ENCODE measurements at regions not wholly inside any gene's neighbourhood (a gene's known extent, or its start where the extent isn't known, plus 50 kb on each side); places are given as distances from the start of the nearest gene placed in this dataset.
A peak's percentile ranks its signal among the peaks of the same experiment; 100 is the strongest.
"Not testable (repeated sequence)": the region's sequence is repeated elsewhere in the genome, so short reads cannot be mapped to it uniquely, and the experiment has no call there.

- no peak for DNase-seq (ENCODE audit: low read depth)
- TF ChIP-seq MYC (IDR thresholded peaks at IDR 0.05; ENCODE audit: low read depth, low read length) (no peak), POLR2A (IDR thresholded peaks at IDR 0.05; ENCODE audit: extremely low read depth, insufficient read length) (no peak), CTCF (IDR thresholded peaks at IDR 0.05; ENCODE audit: low read depth, low read length) (no peak), MAX (IDR thresholded peaks at IDR 0.05; ENCODE audit: low read depth, low read length) (no peak)
- H3K4me3 ChIP-seq (ENCODE audit: low read depth, low read length) = no peak overlapping the region
Measured at GRCh38 chr1:177877086-177877485, 92.8 kb downstream of the SEC16B start.

GRCh38 chr1:177873238-177873637 lies 96.6 kb downstream of the SEC16B start:
- no peak for TF ChIP-seq MAX (IDR thresholded peaks at IDR 0.05; ENCODE audit: low read depth, low read length)
- TF ChIP-seq CTCF (IDR thresholded peaks at IDR 0.05; ENCODE audit: low read depth, low read length) = no peak
- TF ChIP-seq POLR2A (IDR thresholded peaks at IDR 0.05; ENCODE audit: extremely low read depth, insufficient read length) = no peak
- no peak for TF ChIP-seq MYC (IDR thresholded peaks at IDR 0.05; ENCODE audit: low read depth, low read length)
- DNase-seq (ENCODE audit: low read depth) = peak; percentile 2
- no peak overlapping the region for H3K4me3 ChIP-seq (ENCODE audit: low read depth, low read length)

DNA sequence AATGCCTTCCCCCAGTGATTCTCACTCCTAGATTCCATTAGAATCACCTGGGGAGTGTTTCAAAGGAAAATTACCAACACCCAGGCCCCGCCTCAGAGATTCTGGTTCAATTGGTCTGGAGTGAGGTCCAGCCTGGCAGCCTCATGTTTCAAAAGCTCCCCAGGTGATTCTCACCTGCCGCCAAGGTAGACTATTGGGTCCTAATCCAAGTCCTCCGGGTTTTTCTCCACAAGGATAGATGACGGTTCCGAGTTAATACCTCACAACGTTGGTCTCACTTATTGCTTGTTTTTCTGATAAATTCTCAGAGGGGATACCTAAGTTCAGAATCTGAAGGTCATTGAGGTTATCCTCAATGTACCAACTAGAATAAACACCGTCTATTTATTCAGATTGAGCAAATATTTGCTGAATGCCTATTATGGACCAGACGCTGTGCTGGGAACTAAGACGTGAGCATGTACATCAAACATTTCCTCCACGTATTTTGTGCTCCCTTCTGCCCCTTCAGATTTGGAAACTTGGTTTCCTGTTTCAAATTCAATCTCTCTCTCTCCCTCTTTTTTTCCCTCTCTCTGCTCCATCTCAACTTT lies 97.5 kb downstream of the SEC16B start:
- DNase-seq (ENCODE audit: low read depth) = no peak
- TF ChIP-seq MYC (IDR thresholded peaks at IDR 0.05; ENCODE audit: low read depth, low read length) (no peak), MAX (IDR thresholded peaks at IDR 0.05; ENCODE audit: low read depth, low read length) (no peak), CTCF (IDR thresholded peaks at IDR 0.05; ENCODE audit: low read depth, low read length) (no peak), POLR2A (IDR thresholded peaks at IDR 0.05; ENCODE audit: extremely low read depth, insufficient read length) (no peak)
- H3K4me3 ChIP-seq (ENCODE audit: low read depth, low read length) = no peak overlapping the region

DNA sequence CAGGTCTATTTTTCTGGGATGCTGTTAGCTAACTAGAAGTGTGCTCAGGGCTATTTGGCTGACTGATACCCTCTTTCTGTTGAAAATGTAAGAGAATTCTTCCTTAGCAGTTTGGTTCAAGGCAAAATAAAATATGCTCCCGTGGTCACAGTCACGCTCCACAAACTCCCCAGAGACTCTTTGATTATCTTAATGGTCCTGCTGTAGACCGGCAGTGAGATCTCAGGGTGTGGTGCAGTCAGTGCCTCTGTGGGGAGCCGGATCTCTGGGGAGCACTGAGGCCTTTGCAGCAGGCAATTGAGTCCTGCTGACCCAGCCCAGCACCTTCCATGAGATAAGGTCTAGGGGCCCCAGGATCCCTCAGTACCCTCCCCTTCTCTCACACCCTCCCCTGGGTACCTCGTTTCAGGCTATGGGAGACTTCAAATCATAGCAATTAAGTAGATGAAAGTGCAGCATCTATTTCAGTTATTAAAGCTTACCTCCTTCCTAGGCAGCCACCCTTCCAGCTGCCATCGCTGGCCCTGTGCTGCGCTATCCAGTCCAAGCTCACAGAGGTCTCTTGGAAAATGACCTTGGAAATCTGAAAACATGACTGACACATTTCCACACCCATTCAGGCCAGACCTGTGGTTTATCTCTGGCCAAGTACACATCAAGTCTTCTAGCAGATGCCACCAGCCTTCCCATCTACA lies 98.1 kb downstream of the SEC16B start:
- DNase-seq (ENCODE audit: low read depth) = no peak
- no peak overlapping the region for H3K4me3 ChIP-seq (ENCODE audit: low read depth, low read length)
- TF ChIP-seq MYC (IDR thresholded peaks at IDR 0.05; ENCODE audit: low read depth, low read length) (no peak), POLR2A (IDR thresholded peaks at IDR 0.05; ENCODE audit: extremely low read depth, insufficient read length) (no peak), MAX (IDR thresholded peaks at IDR 0.05; ENCODE audit: low read depth, low read length) (no peak), CTCF (IDR thresholded peaks at IDR 0.05; ENCODE audit: low read depth, low read length) (no peak)

DNA sequence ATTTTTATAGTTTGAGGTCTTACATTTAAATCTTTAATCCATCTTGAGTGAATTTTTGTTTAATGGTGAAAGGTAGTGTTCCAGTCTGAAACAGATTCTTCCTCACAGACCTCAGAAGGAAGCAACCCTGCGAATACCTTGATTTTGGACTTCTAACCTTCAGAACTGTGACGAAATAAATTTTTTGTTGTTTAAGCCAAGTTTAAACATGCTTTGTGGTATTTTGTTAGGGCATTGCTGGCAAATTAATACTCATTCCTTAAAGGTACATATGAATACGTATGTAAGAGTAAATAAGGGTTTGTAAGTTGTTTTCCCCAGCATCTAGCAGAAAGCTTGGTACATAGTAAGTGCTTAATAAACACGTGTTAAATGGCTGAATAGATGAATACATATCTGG lies 100.3 kb downstream of the SEC16B start:
- no peak for DNase-seq (ENCODE audit: low read depth)
- H3K4me3 ChIP-seq (ENCODE audit: low read depth, low read length) = no peak overlapping the region
- TF ChIP-seq MYC (IDR thresholded peaks at IDR 0.05; ENCODE audit: low read depth, low read length) = no peak
- TF ChIP-seq CTCF (IDR thresholded peaks at IDR 0.05; ENCODE audit: low read depth, low read length) = no peak
- no peak for TF ChIP-seq MAX (IDR thresholded peaks at IDR 0.05; ENCODE audit: low read depth, low read length)
- no peak for TF ChIP-seq POLR2A (IDR thresholded peaks at IDR 0.05; ENCODE audit: extremely low read depth, insufficient read length)

DNA sequence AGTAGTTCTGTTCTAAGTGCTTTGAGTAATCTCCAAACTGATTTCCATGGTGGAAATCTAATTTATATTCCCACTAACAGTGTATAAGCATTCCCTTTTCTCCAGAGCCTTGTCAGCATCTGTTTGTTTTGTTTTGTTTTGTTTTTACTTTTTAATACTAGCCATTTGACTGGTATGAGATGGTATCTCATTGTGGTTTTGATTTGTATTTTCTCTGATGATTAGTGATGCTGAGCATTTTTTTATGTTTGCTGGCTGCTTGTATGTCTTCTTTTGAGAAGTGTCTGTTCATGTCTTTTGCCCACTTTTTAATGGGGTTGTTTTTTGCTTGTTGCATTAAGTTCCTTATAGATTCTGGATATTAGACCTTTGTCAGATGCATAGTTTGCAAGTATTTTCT lies 100.8 kb downstream of the SEC16B start:
- H3K4me3 ChIP-seq (ENCODE audit: low read depth, low read length); DNase-seq (ENCODE audit: low read depth): not testable (repeated sequence)
